Bronchial epithelial cell (primary cell): ENCODE measurements at regions not wholly inside any gene's neighbourhood (a gene's known extent, or its start where the extent isn't known, plus 50 kb on each side); places are given as distances from the start of the nearest gene placed in this dataset.

ENCODE experiments used
- DNase-seq: peaks from one replicate; pipeline ENCODE4 v3.0.0-alpha.2; 2010; ENCODE audit warnings: low read depth
- FAIRE-seq: peaks from 2 replicates; lab custom pipeline; 2011; peaks lifted over from hg19 to GRCh38; lab: Jason Lieb, UNC
- H3K27me3 ChIP-seq: 2 replicates; pipeline ENCODE4 v1.5.1; 2011; ENCODE audit warnings: low read length; ENCODE audit not compliant: control insufficient read depth, insufficient read depth
- H3K36me3 ChIP-seq: 2 replicates; pipeline ENCODE4 v1.5.1; 2011; ENCODE audit warnings: low read length; ENCODE audit not compliant: control insufficient read depth, insufficient read depth
- H3K4me3 ChIP-seq: 2 replicates; pipeline ENCODE4 v1.5.1; 2011; ENCODE audit warnings: mild to moderate bottlenecking, low read depth, low read length, control low read depth
- CTCF ChIP-seq: IDR thresholded peaks from 2 replicates; pipeline ENCODE4 v1.5.1; 2011; ENCODE audit warnings: mild to moderate bottlenecking, moderate library complexity, low read length, control low read depth, inconsistent platforms; ENCODE audit not compliant: insufficient read depth, severe bottlenecking

- Histone ChIP-seq H3K4me3 (no peak overlapping the region), H3K36me3 (no peaks in the 10 kb centered on the region), H3K27me3 (no peaks in the 10 kb centered on the region)
- no peak for DNase-seq
- FAIRE-seq, result no peak
- no peak for TF ChIP-seq CTCF
These were observed 106.1 kb upstream of the FER start for GRCh38 chr5:108641596-108641995.

DNA sequence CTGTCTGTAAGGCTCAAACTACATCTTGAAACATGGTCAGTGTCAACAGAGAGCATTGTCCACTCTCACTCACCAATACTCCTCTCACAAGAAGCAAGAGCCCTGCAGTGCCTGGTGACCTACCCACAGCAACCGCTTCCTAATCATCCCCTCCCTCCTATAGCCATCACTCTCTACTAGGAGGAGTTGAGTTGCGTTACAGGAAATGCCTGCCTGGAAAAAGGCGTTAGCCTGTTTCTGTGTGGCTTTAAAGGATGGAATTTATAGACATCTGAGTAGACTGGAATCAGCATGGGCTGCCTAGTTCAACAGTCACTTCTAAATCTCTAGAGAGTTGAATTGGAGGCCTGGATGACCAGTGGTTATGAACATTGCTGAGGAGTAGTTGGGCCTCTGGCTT lies 108.3 kb upstream of the FER start:
- no peak overlapping the region for H3K4me3 ChIP-seq
- DNase-seq (no peak), FAIRE-seq (no peak)
- H3K27me3 ChIP-seq, result no peaks in the 10 kb centered on the region
- TF ChIP-seq CTCF, result no peak
- no peaks in the 10 kb centered on the region for H3K36me3 ChIP-seq

- H3K27me3 ChIP-seq, result no peaks in the 10 kb centered on the region
- no peak for TF ChIP-seq CTCF
- FAIRE-seq, result no peak
- no peaks in the 10 kb centered on the region for H3K36me3 ChIP-seq
- peak; percentile 60 for DNase-seq
- no peak overlapping the region for H3K4me3 ChIP-seq
These were observed 109.7 kb upstream of the FER start for GRCh38 chr5:108638021-108638420.

DNA sequence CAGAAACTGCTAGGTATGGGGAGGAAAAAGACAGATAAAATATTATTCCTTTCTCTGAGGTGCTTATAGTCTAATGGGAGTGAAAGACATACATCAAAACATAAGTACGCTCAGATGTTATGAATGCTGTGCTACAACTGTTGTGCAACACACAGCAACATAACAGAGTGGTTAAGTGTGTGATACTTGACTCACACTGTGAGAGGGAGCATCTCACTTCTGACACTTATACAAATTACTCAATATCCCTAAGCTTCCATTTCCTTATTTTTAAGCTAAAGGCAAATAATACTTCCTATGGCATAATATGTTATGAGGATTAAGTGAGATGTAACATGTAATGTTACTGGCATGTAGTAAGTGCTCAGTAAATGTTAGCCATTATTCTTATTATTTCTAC lies 110.6 kb upstream of the FER start:
- DNase-seq (peak; percentile 98), FAIRE-seq (no peak)
- TF ChIP-seq CTCF, result no peak
- H3K4me3 ChIP-seq, result no peak overlapping the region
- H3K36me3 ChIP-seq, result no peaks in the 10 kb centered on the region
- no peaks in the 10 kb centered on the region for H3K27me3 ChIP-seq

- no peak for TF ChIP-seq CTCF
- no peak overlapping the region for H3K4me3 ChIP-seq
- FAIRE-seq (no peak), DNase-seq (no peak)
- H3K27me3 ChIP-seq, result no peaks in the 10 kb centered on the region
- no peaks in the 10 kb centered on the region for H3K36me3 ChIP-seq
These were observed 111.4 kb upstream of the FER start for GRCh38 chr5:108636135-108636853.
